ENCODE measurements at regions not wholly inside any gene's neighbourhood (a gene's known extent, or its start where the extent isn't known, plus 50 kb on each side); places are given as distances from the start of the nearest gene placed in this dataset.
"Not testable (repeated sequence)": the region's sequence is repeated elsewhere in the genome, so short reads cannot be mapped to it uniquely, and the experiment has no call there.

DNA sequence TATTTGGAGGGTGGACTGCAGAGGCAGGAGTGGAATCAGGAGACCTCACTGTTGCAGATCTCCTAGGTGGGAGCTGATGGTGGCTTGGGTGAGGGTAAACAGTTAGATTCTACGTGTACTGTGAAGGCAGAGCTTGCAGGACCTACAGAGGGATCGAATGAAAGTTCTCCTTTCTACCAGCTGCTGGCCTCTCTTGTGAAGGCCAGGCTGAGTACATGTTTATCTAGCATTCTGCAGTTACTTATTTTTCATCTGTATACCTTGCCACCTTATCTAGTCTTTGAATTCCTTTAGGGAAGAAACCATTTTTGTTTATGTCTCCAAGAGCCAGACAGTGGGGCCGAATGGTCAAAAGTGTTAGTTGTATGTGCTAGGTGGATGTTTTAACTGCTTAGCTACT is 57.6 kb downstream of the PTTG1 start:
- H3K36me3 Mint-ChIP-seq (ENCODE audit: low read depth), result peaks cover 67% of the 10 kb centered on the region
- H3K4me3 Mint-ChIP-seq, result no peak overlapping the region
- H3K9me3 Mint-ChIP-seq, result no peaks in the 10 kb centered on the region
- peaks cover 67% of the 10 kb centered on the region for H3K4me1 Mint-ChIP-seq (ENCODE audit: low read depth)
- peak overlapping the region; percentile 76 for H3K27ac Mint-ChIP-seq
- no peaks in the 10 kb centered on the region for H3K27me3 Mint-ChIP-seq (ENCODE audit: low read depth)

DNA sequence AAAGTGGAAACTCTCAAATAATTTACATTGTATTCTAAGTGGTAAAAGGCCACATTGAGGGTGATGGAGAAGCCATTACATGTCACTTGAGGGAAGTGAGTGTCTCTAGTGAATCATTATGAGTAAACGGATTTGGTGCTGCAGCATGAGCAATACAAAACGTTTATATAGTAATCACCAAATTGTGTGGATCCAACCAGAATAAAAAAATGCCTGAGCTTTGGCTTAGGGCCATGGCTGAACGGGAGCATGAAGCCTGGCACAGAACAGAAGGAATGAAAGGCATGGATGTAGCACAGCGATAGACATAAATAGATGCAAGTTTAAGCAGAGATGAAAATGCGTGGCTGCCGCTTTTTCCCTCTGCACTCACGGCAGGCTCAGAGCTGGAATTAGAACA is 58.3 kb downstream of the PTTG1 start:
- H3K9me3 Mint-ChIP-seq, result no peaks in the 10 kb centered on the region
- peaks cover 68% of the 10 kb centered on the region for H3K36me3 Mint-ChIP-seq (ENCODE audit: low read depth)
- peak overlapping the region; percentile 76 for H3K27ac Mint-ChIP-seq
- peaks cover 68% of the 10 kb centered on the region for H3K4me1 Mint-ChIP-seq (ENCODE audit: low read depth)
- H3K4me3 Mint-ChIP-seq, result peak overlapping the region; percentile 2
- H3K27me3 Mint-ChIP-seq (ENCODE audit: low read depth), result no peaks in the 10 kb centered on the region

DNA sequence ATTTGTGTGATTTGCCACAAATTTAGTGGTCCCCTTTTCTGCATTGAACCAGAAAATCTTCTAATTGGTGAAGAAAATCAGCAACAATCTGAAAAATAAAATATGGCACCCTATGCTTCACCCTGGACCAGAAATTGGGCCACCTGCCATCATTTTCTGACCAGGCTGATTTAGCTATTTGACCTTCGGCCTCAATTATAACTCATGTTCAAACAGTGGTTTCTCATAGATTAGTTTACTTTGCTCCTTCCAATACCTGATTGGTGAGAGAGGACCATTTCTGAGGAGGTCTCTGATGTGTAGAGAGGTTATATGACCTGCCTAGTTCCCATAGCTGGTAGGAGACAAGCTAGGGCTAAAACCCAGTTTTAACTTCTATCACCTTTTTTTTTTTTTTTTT is 59.0 kb downstream of the PTTG1 start:
- H3K4me3 Mint-ChIP-seq, result no peak overlapping the region
- H3K27ac Mint-ChIP-seq, result peak overlapping the region; percentile 15
- H3K9me3 Mint-ChIP-seq, result no peaks in the 10 kb centered on the region
- no peaks in the 10 kb centered on the region for H3K27me3 Mint-ChIP-seq (ENCODE audit: low read depth)
- peaks cover 62% of the 10 kb centered on the region for H3K4me1 Mint-ChIP-seq (ENCODE audit: low read depth)
- peaks cover 63% of the 10 kb centered on the region for H3K36me3 Mint-ChIP-seq (ENCODE audit: low read depth)

DNA sequence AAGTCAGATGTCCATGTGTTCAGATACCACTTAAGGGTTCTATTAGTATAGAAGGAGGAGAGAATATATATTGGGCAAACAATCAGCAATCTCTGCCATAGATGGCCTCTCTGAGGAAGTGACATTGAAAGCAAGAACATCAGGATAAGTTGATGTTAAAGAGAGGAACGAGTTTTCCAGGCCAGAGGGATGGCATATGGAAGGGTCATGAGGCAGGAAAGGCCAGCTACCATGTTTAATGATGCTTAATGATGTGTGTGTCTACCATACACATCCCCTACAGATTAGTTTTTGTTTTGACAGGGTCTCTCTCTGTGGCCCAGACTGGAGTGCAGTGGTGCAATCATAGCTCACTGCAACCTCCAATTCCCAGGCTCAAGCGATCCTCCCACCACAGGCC is 63.0 kb downstream of the PTTG1 start:
- H3K4me3 Mint-ChIP-seq, result no peak overlapping the region
- H3K4me1 Mint-ChIP-seq (ENCODE audit: low read depth), result peaks cover 45% of the 10 kb centered on the region
- no peaks in the 10 kb centered on the region for H3K9me3 Mint-ChIP-seq
- peaks cover 57% of the 10 kb centered on the region for H3K36me3 Mint-ChIP-seq (ENCODE audit: low read depth)
- H3K27ac Mint-ChIP-seq, result peak overlapping the region; percentile 31
- no peaks in the 10 kb centered on the region for H3K27me3 Mint-ChIP-seq (ENCODE audit: low read depth)

DNA sequence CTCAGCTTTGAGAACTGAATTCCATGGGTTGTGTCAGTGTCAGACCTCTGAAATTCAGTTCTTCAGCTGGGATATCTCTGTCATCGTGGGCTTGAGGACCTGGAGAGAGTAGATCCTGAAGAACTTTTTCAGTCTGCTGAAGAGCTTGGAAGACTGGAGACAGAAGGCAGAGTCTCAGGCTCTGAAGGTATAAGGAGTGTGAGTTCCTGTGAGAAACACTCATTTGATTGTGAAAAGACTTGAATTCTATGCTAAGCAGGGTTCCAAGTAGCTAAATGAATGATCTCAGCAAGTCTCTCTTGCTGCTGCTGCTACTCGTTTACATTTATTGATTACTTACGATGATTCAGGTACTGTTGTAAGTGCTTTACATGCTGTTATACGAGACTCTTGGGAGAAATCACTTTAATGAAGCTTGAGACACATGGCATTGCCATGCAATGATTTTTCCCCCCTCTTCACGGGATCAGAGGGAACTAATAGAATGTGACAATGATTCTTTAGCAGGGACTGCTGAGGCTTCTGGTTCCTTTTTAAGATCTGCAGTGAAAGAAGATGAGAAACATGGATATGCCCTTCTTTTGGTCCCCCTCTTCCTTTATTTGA is 63.8 kb downstream of the PTTG1 start:
- H3K36me3 Mint-ChIP-seq (ENCODE audit: low read depth), result peaks cover 53% of the 10 kb centered on the region

DNA sequence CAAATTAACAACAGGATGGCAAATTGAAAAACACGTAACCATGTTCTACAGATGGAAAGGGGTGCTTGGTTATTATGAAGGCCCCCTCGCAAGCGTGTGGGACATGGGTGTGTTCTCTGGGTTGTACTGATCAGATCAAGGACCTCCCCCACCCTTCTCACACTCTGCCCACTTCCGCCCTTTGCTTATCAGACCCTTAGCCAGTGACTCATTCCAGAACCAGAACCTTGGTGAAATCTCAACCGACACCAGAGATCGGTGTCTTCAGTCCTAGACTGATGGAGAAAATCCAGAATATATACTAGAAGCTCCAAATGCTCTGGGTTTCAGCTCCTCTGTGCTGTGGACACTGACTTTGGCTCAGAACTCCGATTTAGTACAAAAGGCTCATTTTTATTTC is 64.9 kb downstream of the PTTG1 start:
- Mint-ChIP-seq H3K27me3 (ENCODE audit: low read depth) (no peaks in the 10 kb centered on the region), H3K27ac (peak overlapping the region; percentile 66), H3K36me3 (ENCODE audit: low read depth) (peaks cover 55% of the 10 kb centered on the region), H3K4me3 (peak overlapping the region; percentile 5), H3K4me1 (ENCODE audit: low read depth) (peaks cover 33% of the 10 kb centered on the region), H3K9me3 (no peaks in the 10 kb centered on the region)

More for the DNA sequence above, 63.8 kb downstream of the PTTG1 start:
- H3K27me3 Mint-ChIP-seq (ENCODE audit: low read depth), result no peaks in the 10 kb centered on the region
- no peak overlapping the region for H3K27ac Mint-ChIP-seq
- H3K4me1 Mint-ChIP-seq (ENCODE audit: low read depth), result peaks cover 37% of the 10 kb centered on the region
- no peak overlapping the region for H3K4me3 Mint-ChIP-seq
- no peaks in the 10 kb centered on the region for H3K9me3 Mint-ChIP-seq

DNA sequence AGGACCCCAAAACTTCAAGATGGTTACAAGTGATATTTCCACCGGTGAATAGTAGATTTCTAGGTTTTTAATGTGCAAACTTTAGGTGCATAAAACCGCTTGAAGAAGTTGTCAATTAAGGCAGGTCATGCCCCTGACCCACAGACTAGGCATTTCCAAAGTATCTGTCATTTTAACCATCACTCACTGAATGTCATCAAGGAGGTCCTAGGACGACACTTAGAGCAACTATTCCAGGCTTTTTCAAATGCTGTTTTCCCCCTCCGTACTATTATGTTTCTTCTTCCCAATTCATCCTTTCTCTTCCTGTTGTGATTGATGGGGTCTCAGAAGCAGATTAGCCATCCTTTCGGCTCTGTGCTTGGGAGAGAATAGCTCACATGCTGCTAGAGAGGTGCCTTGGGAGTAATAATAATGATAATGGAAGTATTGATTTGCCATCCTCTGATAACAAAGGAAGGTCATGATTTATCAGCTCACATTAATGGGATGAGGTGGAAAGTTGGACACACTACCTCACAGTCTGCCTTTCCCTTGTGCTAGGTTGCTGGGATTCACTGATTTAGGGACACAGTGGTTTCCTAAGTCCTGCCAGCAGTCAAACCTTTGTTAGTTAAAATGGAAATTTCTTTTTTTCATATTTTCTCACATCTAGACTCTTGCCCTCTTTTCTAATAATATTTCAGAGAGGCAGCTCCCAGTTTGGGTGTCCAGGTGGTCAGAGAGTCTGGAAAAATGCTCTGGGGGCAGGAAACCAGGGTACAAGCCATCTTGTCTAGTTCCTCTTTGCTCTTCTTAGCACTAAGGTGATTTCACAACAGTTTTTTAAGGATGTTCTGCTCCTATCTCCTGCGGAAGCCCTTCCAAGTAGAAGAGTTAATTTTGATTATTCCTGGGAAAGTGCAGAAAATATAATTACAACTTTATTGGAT is 67.0 kb downstream of the PTTG1 start:
- Mint-ChIP-seq H3K4me3 (no peak overlapping the region), H3K4me1 (ENCODE audit: low read depth) (peaks cover 23% of the 10 kb centered on the region), H3K27ac (no peak overlapping the region), H3K27me3 (ENCODE audit: low read depth) (no peaks in the 10 kb centered on the region), H3K36me3 (ENCODE audit: low read depth) (peaks cover 49% of the 10 kb centered on the region), H3K9me3 (no peaks in the 10 kb centered on the region)

DNA sequence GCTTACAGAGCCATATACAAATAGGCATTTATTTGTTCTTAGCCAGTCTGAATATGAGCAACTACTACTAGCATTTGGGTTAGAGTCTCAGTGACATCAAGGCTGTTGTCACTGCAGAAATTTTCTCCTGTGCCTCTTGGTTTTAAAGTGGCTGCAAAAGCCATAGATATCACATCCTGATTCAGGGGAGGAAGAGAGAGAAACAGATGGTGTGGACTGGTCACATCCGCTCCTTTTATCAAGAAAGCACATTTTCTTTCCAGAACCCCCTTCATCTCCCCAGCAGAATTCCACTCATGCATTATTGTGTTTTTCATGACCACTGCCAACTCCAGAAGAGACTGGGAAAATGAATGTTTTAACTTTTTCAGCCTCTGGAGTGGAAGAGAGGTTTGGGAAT is 69.8 kb downstream of the PTTG1 start:
- H3K27me3 Mint-ChIP-seq (ENCODE audit: low read depth), result no peaks in the 10 kb centered on the region
- H3K36me3 Mint-ChIP-seq (ENCODE audit: low read depth), result peaks cover 38% of the 10 kb centered on the region
- H3K27ac Mint-ChIP-seq, result no peak overlapping the region
- H3K4me3 Mint-ChIP-seq, result no peak overlapping the region
- H3K9me3 Mint-ChIP-seq, result no peaks in the 10 kb centered on the region
- H3K4me1 Mint-ChIP-seq (ENCODE audit: low read depth), result peaks cover 12% of the 10 kb centered on the region

DNA sequence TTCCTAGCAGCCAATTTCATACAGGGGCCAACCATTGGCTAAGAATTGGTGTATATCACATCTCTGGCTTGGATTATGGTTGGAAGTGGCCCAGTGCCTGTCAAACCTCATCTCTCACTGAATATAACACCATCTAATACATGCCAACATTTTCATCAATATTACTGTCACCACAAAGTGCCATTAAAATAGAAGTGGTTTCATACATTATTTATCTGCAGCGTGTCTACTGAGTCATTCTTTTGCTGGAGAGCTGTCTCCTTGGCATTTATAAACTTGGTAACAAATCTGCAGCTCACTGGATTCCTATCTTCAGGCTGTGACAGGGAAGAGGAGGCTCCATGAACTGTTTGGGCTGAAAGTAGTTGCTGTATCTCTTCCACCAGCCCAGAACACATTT is 70.9 kb downstream of the PTTG1 start:
- Mint-ChIP-seq H3K4me3 (no peak overlapping the region), H3K4me1 (ENCODE audit: low read depth) (peaks cover 10% of the 10 kb centered on the region), H3K9me3 (no peaks in the 10 kb centered on the region), H3K36me3 (ENCODE audit: low read depth) (peaks cover 33% of the 10 kb centered on the region), H3K27ac (no peak overlapping the region), H3K27me3 (ENCODE audit: low read depth) (no peaks in the 10 kb centered on the region)

DNA sequence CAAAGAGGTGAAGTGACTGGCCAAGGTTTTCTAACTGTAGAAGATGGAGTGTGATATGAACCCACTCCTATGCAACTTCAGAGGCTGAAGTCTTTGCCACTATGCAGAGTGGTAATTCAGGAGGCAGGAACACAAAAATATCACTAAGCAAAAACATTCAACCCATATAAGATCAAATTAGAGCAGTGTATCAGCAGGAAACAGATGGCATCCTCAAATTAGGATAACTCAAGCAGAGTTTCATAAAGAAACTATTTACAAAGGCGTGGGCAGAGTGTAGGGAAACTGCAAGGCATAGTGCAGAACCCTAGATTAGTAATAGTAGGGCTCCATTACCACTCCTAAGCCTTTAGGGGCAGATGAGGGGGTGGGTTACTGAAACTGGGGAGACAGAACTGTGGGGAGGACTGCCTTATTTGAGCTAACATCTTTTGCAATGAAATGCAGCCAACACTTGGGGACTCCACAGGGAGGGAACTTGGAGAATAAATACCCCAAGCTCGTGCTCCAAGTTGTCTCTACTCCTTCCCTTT is 72.2 kb downstream of the PTTG1 start:
- no peak overlapping the region for H3K4me3 Mint-ChIP-seq
- H3K9me3 Mint-ChIP-seq, result no peaks in the 10 kb centered on the region
- peaks cover 29% of the 10 kb centered on the region for H3K36me3 Mint-ChIP-seq (ENCODE audit: low read depth)
- H3K27ac Mint-ChIP-seq, result peak overlapping the region; percentile 13
- no peaks in the 10 kb centered on the region for H3K27me3 Mint-ChIP-seq (ENCODE audit: low read depth)
- H3K4me1 Mint-ChIP-seq (ENCODE audit: low read depth), result peaks cover 10% of the 10 kb centered on the region

DNA sequence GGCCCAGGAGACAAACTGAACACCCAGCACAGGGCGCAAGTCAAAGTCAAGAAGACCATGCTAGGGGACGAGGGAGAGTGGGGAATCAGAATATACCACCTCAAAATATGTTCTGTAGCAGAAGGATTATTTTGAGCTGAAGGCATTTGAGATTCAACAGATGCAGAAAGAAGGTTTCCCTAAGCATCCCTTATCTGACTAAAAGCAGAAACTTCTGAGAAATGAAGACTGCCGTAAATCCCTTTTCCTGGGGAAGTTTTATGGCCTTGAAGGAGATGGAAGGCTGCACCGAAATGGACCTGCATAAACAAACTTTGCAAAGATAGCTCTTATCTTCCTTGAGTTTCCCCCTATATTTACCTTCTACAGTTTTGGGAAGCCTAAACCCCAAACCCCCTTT is 72.8 kb downstream of the PTTG1 start:
- Mint-ChIP-seq H3K36me3 (ENCODE audit: low read depth) (peaks cover 30% of the 10 kb centered on the region), H3K4me1 (ENCODE audit: low read depth) (peaks cover 10% of the 10 kb centered on the region), H3K27ac (no peak overlapping the region), H3K27me3 (ENCODE audit: low read depth) (no peaks in the 10 kb centered on the region), H3K4me3 (no peak overlapping the region), H3K9me3 (no peaks in the 10 kb centered on the region)

DNA sequence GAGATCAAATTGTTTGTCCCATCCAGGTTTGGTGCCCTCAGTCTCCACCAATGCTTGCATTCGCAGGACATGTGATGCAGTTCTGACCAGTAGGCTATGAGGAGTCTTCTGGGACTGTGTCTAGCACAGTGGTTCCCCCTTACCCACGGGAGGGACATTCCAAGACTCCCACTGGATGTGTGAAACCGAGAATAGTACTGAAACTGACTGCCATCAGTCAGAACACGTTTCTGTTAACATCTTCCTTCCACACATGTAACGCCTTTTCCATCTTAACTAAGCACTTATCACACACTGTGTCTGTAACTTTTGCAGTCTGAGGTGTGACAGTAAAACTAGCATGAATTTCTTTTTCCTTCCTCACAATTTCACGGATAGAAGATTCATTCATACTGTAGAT is 74.7 kb downstream of the PTTG1 start:
- no peak overlapping the region for H3K27ac Mint-ChIP-seq
- peaks cover 30% of the 10 kb centered on the region for H3K36me3 Mint-ChIP-seq (ENCODE audit: low read depth)
- H3K4me1 Mint-ChIP-seq (ENCODE audit: low read depth), result peaks cover 12% of the 10 kb centered on the region
- H3K27me3 Mint-ChIP-seq (ENCODE audit: low read depth), result no peaks in the 10 kb centered on the region
- H3K4me3 Mint-ChIP-seq, result no peak overlapping the region
- no peaks in the 10 kb centered on the region for H3K9me3 Mint-ChIP-seq

DNA sequence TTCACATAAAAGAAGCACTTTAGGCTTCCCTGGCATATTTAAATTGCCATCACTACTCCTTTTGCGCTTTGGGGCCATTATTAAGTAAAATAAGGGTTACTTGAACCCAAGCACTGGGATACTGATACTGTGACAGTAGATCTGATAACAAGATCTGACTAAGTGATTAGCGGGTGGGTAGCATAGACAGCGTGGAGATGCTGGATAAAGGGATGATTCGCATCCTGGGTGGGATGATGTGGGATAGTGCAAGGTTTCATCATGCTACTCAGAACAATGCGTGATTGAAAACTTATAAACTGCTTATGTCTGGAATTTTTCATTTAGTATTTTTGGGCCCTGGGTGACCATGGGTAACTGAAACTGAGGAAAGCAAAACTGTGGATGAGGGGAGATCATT is 75.1 kb downstream of the PTTG1 start:
- Mint-ChIP-seq H3K4me1 (ENCODE audit: low read depth) (peaks cover 12% of the 10 kb centered on the region), H3K4me3 (no peak overlapping the region), H3K27ac (no peak overlapping the region), H3K9me3 (no peaks in the 10 kb centered on the region), H3K27me3 (ENCODE audit: low read depth) (no peaks in the 10 kb centered on the region), H3K36me3 (ENCODE audit: low read depth) (peaks cover 30% of the 10 kb centered on the region)

DNA sequence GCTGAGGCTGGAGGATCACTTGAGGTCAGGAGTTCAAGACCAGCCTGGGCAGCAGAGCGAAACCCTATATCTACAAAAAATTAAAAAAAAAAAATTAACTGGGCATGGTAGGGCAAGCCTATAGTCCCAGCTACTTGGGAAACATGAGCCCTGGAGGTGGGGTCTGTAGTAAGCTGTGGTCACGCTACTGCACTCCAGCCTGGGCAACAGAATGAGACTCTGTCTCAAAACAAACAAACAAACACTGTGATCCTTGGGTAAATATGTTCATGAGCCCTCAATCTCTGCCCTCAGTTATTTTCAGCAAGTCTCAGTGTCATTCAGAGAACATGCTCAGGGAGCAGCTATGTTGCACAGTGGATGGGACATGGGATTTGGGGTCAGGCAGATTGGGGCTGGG is 76.2 kb downstream of the PTTG1 start:
- Mint-ChIP-seq H3K4me1 (ENCODE audit: low read depth) (peaks cover 12% of the 10 kb centered on the region), H3K4me3 (no peak overlapping the region), H3K9me3 (no peaks in the 10 kb centered on the region), H3K36me3 (ENCODE audit: low read depth) (peaks cover 21% of the 10 kb centered on the region), H3K27ac (no peak overlapping the region), H3K27me3 (ENCODE audit: low read depth) (peaks cover 4% of the 10 kb centered on the region)

DNA sequence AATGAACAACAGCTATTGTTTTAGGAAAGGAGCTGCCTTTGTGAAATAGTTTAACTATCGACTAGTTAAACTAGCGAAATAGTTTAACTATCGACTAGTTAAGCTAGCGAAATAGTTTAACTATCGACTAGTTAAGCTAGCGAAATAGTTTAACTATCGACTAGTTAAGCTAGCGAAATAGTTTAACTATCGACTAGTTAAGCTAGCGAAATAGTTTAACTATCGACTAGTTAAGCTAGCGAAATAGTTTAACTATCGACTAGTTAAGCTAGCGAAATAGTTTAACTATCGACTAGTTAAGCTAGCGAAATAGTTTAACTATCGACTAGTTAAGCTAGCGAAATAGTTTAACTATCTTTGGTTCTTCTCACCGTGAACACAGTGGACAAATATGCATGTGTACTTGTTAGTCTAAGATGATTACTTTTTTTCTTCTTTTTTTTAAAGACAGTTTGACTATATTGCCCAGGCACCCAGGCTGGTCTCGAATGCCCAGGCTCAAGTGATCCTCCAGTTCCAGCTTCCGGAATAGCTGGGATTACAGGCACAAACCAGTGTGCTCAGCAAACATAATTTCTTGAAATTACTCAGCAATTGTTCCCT is 76.9 kb downstream of the PTTG1 start:
- H3K27ac Mint-ChIP-seq; H3K4me3 Mint-ChIP-seq; H3K27me3 Mint-ChIP-seq (ENCODE audit: low read depth); H3K9me3 Mint-ChIP-seq: not testable (repeated sequence)
- Mint-ChIP-seq H3K36me3 (ENCODE audit: low read depth) (peaks cover 21% of the 10 kb centered on the region), H3K4me1 (ENCODE audit: low read depth) (peaks cover 12% of the 10 kb centered on the region)
